ENCODE measurements at regions not wholly inside any gene's neighbourhood (a gene's known extent, or its start where the extent isn't known, plus 50 kb on each side); places are given as distances from the start of the nearest gene placed in this dataset.

- 62% methylated on average over 2 of the region's 2 CpGs for WGBS
- no peak for DNase-seq (ENCODE audit: low spot score)
- Histone ChIP-seq H3K27me3 (ENCODE audit: control insufficient read depth in 4 of 4, insufficient read depth in 4 of 4, low read length in 3 of 4) (no peaks in the 10 kb centered on the region), H3K9ac (ENCODE audit: low read depth in 1 of 2, low read length in 2 of 2) (no peak overlapping the region), H3K36me3 (ENCODE audit: control insufficient read depth in 4 of 4, insufficient read depth in 3 of 4, low read depth in 1 of 4, low read length in 3 of 4) (no peaks in the 10 kb centered on the region), H3K9me3 (ENCODE audit: control insufficient read depth in 4 of 4, low read length in 3 of 4) (no peaks in the 10 kb centered on the region), H3K4me3 (ENCODE audit: low read depth in 1 of 3, low read length in 3 of 3) (no peak overlapping the region), H3K4me1 (ENCODE audit: control insufficient read depth in 4 of 4, insufficient read depth in 4 of 4, low read length in 3 of 4) (no peaks in the 10 kb centered on the region), H3K27ac (ENCODE audit: low read depth in 1 of 2, low read length in 2 of 2) (no peak overlapping the region)
- TF ChIP-seq TAF1 (conservative IDR thresholded peaks at IDR 0.05) = no peak
- no peak for TF ChIP-seq MAX (IDR thresholded peaks at IDR 0.05)
- TF ChIP-seq REST (IDR thresholded peaks at IDR 0.05) = no peak
- no peak for TF ChIP-seq EGR1 (IDR thresholded peaks at IDR 0.05; ENCODE audit: low read depth in 2 of 2)
These were observed 465.1 kb upstream of the ZNF507 start for GRCh38 chr19:31880283-31880682.

- Histone ChIP-seq H3K9ac (ENCODE audit: low read depth in 1 of 2, low read length in 2 of 2) (no peak overlapping the region), H3K27me3 (ENCODE audit: control insufficient read depth in 4 of 4, insufficient read depth in 4 of 4, low read length in 3 of 4) (no peaks in the 10 kb centered on the region), H3K4me1 (ENCODE audit: control insufficient read depth in 4 of 4, insufficient read depth in 4 of 4, low read length in 3 of 4) (no peaks in the 10 kb centered on the region), H3K36me3 (ENCODE audit: control insufficient read depth in 4 of 4, insufficient read depth in 3 of 4, low read depth in 1 of 4, low read length in 3 of 4) (no peaks in the 10 kb centered on the region), H3K9me3 (ENCODE audit: control insufficient read depth in 4 of 4, low read length in 3 of 4) (no peaks in the 10 kb centered on the region), H3K4me3 (ENCODE audit: low read depth in 1 of 3, low read length in 3 of 3) (no peak overlapping the region), H3K27ac (ENCODE audit: low read depth in 1 of 2, low read length in 2 of 2) (no peak overlapping the region)
- DNase-seq (ENCODE audit: low spot score) = no peak
- 86% methylated on average over 7 of the region's 7 CpGs for WGBS
- TF ChIP-seq RXRA (IDR thresholded peaks at IDR 0.05) (no peak), EGR1 (IDR thresholded peaks at IDR 0.05; ENCODE audit: low read depth in 2 of 2) (no peak), NR2F2 (IDR thresholded peaks at IDR 0.05) (no peak), RAD21 (IDR thresholded peaks at IDR 0.05) (no peak), ZBTB33 (IDR thresholded peaks at IDR 0.05) (no peak), HNF4A (conservative IDR thresholded peaks at IDR 0.05) (no peak), TAF1 (conservative IDR thresholded peaks at IDR 0.05) (no peak), SP1 (IDR thresholded peaks at IDR 0.05) (no peak), REST (IDR thresholded peaks at IDR 0.05) (no peak), FOXA1 (IDR thresholded peaks at IDR 0.05) (no peak), YY1 (IDR thresholded peaks at IDR 0.05) (no peak)
These were observed 463.4 kb upstream of the ZNF507 start for GRCh38 chr19:31881988-31882387.
